WERI-Rb-1 (cell line): ENCODE measurements at regions not wholly inside any gene's neighbourhood (a gene's known extent, or its start where the extent isn't known, plus 50 kb on each side); places are given as distances from the start of the nearest gene placed in this dataset.

ENCODE experiments used
- DNase-seq: peaks from one replicate; pipeline ENCODE4 v3.0.0-alpha.2; 2020
- H3K27ac ChIP-seq: fragments of 250-450 bp; sonication (Bioruptor Pico); 2 replicates; pipeline ENCODE4 v1.5.1; 2020; ENCODE audit warnings: mild to moderate bottlenecking, moderate library complexity
- H3K27me3 ChIP-seq: fragments of 250-450 bp; sonication (Bioruptor Pico); 2 replicates; pipeline ENCODE4 v1.5.1; 2021; ENCODE audit warnings: mild to moderate bottlenecking, low read depth, moderate library complexity; ENCODE audit not compliant: insufficient read depth, severe bottlenecking
- H3K36me3 ChIP-seq: fragments of 250-450 bp; sonication (Bioruptor Pico); 2 replicates; pipeline ENCODE4 v1.5.1; 2020; ENCODE audit warnings: mild to moderate bottlenecking, moderate library complexity
- H3K4me3 ChIP-seq: 2 replicates; pipeline ENCODE4 v1.5.1; 2011; ENCODE audit warnings: low read depth, mild to moderate bottlenecking, control low read depth, low read length
- H3K9me3 ChIP-seq: fragments of 250-450 bp; sonication (Bioruptor Pico); 2 replicates; pipeline ENCODE4 v1.5.1; 2021; ENCODE audit warnings: mild to moderate bottlenecking, moderate library complexity; ENCODE audit not compliant: severe bottlenecking
- TF ChIP-seq, protein P1 (sequence below): IDR thresholded peaks from 2 replicates; pipeline ENCODE4 v1.5.1; 2011; ENCODE audit warnings: low read depth, mild to moderate bottlenecking, control low read depth, inconsistent platforms, low read length

DNA sequence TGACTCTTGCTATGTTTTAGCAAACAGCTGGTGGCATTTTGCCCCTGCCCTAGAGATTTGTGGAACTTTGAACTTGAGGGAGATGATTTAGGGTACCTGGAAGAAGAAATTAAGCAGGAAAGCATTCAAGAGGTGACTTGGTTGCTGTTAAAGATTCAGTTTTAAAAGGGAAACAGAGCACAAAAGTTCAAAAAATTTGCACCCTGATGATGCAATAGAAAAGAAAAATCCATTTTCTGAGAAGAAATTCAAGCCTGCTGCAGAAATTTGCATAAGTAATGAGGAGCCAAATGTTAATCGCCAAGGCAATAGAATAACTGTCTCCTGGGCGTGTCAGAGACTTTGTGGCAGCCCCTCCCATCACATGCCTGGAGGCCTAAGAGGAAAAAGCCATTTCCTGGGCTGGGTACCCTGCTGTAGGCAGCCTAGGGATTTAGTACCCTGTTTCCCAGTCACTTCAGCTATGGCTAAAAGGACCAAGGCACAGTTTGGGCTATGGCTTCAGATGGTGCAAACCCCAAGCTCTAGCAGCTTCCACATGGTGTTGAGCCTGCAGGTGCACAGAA is 958.5 kb upstream of the MIR17HG start:
- no peaks in the 10 kb centered on the region for H3K27me3 ChIP-seq
- H3K4me3 ChIP-seq, result no peak overlapping the region
- TF ChIP-seq, protein P1, sequence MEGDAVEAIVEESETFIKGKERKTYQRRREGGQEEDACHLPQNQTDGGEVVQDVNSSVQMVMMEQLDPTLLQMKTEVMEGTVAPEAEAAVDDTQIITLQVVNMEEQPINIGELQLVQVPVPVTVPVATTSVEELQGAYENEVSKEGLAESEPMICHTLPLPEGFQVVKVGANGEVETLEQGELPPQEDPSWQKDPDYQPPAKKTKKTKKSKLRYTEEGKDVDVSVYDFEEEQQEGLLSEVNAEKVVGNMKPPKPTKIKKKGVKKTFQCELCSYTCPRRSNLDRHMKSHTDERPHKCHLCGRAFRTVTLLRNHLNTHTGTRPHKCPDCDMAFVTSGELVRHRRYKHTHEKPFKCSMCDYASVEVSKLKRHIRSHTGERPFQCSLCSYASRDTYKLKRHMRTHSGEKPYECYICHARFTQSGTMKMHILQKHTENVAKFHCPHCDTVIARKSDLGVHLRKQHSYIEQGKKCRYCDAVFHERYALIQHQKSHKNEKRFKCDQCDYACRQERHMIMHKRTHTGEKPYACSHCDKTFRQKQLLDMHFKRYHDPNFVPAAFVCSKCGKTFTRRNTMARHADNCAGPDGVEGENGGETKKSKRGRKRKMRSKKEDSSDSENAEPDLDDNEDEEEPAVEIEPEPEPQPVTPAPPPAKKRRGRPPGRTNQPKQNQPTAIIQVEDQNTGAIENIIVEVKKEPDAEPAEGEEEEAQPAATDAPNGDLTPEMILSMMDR, result no peak
- H3K27ac ChIP-seq, result no peak overlapping the region
- no peaks in the 10 kb centered on the region for H3K9me3 ChIP-seq
- no peaks in the 10 kb centered on the region for H3K36me3 ChIP-seq
- no peak for DNase-seq

DNA sequence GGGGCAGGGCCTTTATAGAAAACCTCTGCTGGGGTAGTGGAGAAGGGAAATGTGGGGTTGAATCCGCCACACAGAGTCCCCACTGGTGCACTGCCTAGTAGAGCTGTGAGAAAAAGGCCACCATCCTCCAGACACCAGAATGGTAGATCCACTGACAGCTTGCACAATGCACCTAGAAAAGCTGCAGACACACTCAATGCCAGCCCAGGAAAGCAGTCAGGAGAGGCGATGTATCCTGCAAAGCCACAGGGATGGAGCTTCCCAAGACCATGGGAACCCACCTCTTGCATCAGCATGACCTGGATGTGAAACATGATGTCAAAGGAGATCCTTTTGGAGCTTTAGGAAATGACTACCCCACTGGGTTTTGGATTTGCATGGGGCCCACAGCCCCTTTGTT is 958.0 kb upstream of the MIR17HG start:
- Histone ChIP-seq H3K27me3 (no peaks in the 10 kb centered on the region), H3K27ac (no peak overlapping the region), H3K4me3 (no peak overlapping the region), H3K36me3 (no peaks in the 10 kb centered on the region), H3K9me3 (no peaks in the 10 kb centered on the region)
- TF ChIP-seq, protein P1, result no peak
- no peak for DNase-seq

DNA sequence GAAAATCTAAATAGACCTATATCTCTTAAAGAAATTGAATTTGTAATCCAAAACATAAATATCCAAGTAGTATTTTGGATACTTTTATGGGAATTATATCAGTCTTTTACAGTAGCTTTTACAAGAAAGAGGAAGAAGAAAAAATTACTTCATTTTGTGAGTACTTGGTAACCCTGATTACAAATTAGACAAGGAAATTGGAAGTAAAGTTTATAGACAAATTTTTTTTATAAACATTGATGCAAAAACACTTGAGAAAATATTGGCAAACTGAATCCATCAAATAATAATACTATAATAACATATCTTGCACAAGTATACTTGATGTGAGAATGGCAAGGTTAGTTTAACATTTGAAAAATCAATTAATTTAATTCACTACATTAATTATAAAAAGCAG is 954.1 kb upstream of the MIR17HG start:
- H3K9me3 ChIP-seq, result no peaks in the 10 kb centered on the region
- H3K36me3 ChIP-seq, result no peaks in the 10 kb centered on the region
- TF ChIP-seq, protein P1, result no peak
- no peaks in the 10 kb centered on the region for H3K27me3 ChIP-seq
- no peak overlapping the region for H3K27ac ChIP-seq
- H3K4me3 ChIP-seq, result no peak overlapping the region
- DNase-seq, result no peak

DNA sequence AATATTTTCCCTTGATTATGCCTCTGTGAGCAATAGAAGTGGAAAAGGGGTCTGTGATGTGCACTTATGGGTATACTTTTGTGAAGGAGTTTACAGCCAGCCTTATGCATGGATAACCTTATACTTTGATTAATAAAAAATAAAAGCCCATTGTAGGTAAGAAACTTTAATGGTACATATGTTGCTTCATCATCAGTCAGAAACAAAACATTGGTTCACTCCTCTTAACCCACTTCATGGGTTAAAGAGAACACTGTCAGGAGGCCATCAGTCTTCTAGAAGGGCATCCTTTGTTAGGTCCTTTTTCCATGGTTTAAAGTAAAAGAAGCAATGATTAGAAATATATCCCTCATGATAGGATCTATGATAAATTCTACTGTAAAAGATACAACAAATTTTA is 952.1 kb upstream of the MIR17HG start:
- DNase-seq, result no peak
- H3K27ac ChIP-seq, result no peak overlapping the region
- TF ChIP-seq, protein P1, result no peak

DNA sequence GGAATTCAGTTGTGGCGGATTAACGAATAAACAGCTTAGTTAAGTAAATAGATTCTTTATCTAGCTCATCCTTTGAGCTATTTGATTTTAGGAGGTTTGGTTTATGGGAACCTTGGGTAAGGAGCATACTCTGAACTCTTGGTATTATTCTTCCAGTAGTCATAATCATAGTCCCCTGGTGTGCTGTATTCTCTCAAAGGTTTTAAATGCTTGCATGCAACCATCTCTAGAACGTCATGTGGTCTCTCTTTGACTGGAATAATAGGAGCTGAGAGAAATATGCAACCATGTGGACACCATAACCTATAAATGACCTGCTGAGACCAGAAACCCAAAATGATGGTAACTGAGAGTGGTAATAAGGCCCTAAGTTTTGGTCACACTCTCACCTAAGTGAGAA is 951.6 kb upstream of the MIR17HG start:
- no peaks in the 10 kb centered on the region for H3K27me3 ChIP-seq

More for the DNA sequence above, 952.1 kb upstream of the MIR17HG start:
- no peak overlapping the region for H3K4me3 ChIP-seq
- no peaks in the 10 kb centered on the region for H3K27me3 ChIP-seq
- H3K9me3 ChIP-seq, result no peaks in the 10 kb centered on the region
- H3K36me3 ChIP-seq, result no peaks in the 10 kb centered on the region

More for the DNA sequence above, 951.6 kb upstream of the MIR17HG start:
- DNase-seq, result no peak
- Histone ChIP-seq H3K27ac (no peak overlapping the region), H3K4me3 (no peak overlapping the region), H3K36me3 (no peaks in the 10 kb centered on the region), H3K9me3 (no peaks in the 10 kb centered on the region)
- TF ChIP-seq, protein P1, result no peak
